ENCODE measurements at regions not wholly inside any gene's neighbourhood (a gene's known extent, or its start where the extent isn't known, plus 50 kb on each side); places are given as distances from the start of the nearest gene placed in this dataset.
"Not testable (repeated sequence)": the region's sequence is repeated elsewhere in the genome, so short reads cannot be mapped to it uniquely, and the experiment has no call there.

GRCh38 chr9:41272879-41273548, 83.9 kb upstream of the ZNG1F start:
- not testable (repeated sequence) for DNase-seq

- DNase-seq, result not testable (repeated sequence)
Measured at GRCh38 chr9:41270992-41271391, 81.9 kb upstream of the ZNG1F start.

GRCh38 chr9:41269471-41269870, 80.4 kb upstream of the ZNG1F start:
- DNase-seq, result not testable (repeated sequence)

GRCh38 chr9:41269054-41269453, 79.9 kb upstream of the ZNG1F start:
- DNase-seq, result not testable (repeated sequence)

GRCh38 chr9:41266602-41267001, 77.5 kb upstream of the ZNG1F start:
- not testable (repeated sequence) for DNase-seq

GRCh38 chr9:41266000-41266399, 76.9 kb upstream of the ZNG1F start:
- DNase-seq, result not testable (repeated sequence)

GRCh38 chr9:41251973-41252372, 62.9 kb upstream of the ZNG1F start:
- not testable (repeated sequence) for DNase-seq

- DNase-seq, result not testable (repeated sequence)
Measured at GRCh38 chr9:41251101-41251500, 62.0 kb upstream of the ZNG1F start.

GRCh38 chr9:41246702-41247101, 57.6 kb upstream of the ZNG1F start:
- DNase-seq, result not testable (repeated sequence)

Data from activated CD4-positive, CD25-positive, alpha-beta regulatory T cell (primary cell).